ENCODE measurements at regions not wholly inside any gene's neighbourhood (a gene's known extent, or its start where the extent isn't known, plus 50 kb on each side); places are given as distances from the start of the nearest gene placed in this dataset.

GRCh38 chr14:25677111-25677510, 627.2 kb upstream of the STXBP6 start:
- Histone ChIP-seq H4K20me1 (ENCODE audit: insufficient read depth, low read length) (no peaks in the 10 kb centered on the region), H3K27ac (ENCODE audit: low read depth, low read length) (no peak overlapping the region), H3K9me3 (ENCODE audit: insufficient read depth, low read depth, low read length) (no peaks in the 10 kb centered on the region), H3K4me3 (ENCODE audit: insufficient read depth, low read depth, low read length) (no peak overlapping the region), H3K79me2 (ENCODE audit: insufficient read depth, low read length) (no peaks in the 10 kb centered on the region), H3K27me3 (ENCODE audit: insufficient read depth, low read length) (no peaks in the 10 kb centered on the region), H2AFZ (ENCODE audit: low read depth, low read length) (no peak overlapping the region), H3K4me2 (ENCODE audit: low read length) (no peak overlapping the region), H3K36me3 (ENCODE audit: insufficient read depth, low read length) (no peaks in the 10 kb centered on the region), H3K4me1 (ENCODE audit: insufficient read depth, low read length) (no peaks in the 10 kb centered on the region), H3K9ac (ENCODE audit: low read length) (no peak overlapping the region)
- Mint-ChIP-seq H3K4me3 (ENCODE audit: unreplicated experiment) (no peak overlapping the region), H3K27me3 (ENCODE audit: low read depth, unreplicated experiment) (peaks cover 2% of the 10 kb centered on the region), H3K9me3 (ENCODE audit: unreplicated experiment) (peaks cover 4% of the 10 kb centered on the region), H3K36me3 (ENCODE audit: low read depth, unreplicated experiment) (no peaks in the 10 kb centered on the region), H3K4me1 (ENCODE audit: low read depth, unreplicated experiment) (no peaks in the 10 kb centered on the region), H3K27ac (ENCODE audit: unreplicated experiment) (no peak overlapping the region)
- DNase-seq (ENCODE audit: low read depth) (no peak), FAIRE-seq (no peak)
- TF ChIP-seq EZH2 (IDR thresholded peaks at IDR 0.05; ENCODE audit: insufficient read depth, low read length) = no peak
- TF ChIP-seq CTCF (IDR thresholded peaks at IDR 0.05; ENCODE audit: insufficient read depth, low read depth, low read length) = no peak

- Mint-ChIP-seq H3K4me3 (ENCODE audit: unreplicated experiment) (no peak overlapping the region), H3K27ac (ENCODE audit: unreplicated experiment) (no peak overlapping the region), H3K36me3 (ENCODE audit: low read depth, unreplicated experiment) (no peaks in the 10 kb centered on the region), H3K27me3 (ENCODE audit: low read depth, unreplicated experiment) (peaks cover 5% of the 10 kb centered on the region), H3K4me1 (ENCODE audit: low read depth, unreplicated experiment) (no peaks in the 10 kb centered on the region), H3K9me3 (ENCODE audit: unreplicated experiment) (no peaks in the 10 kb centered on the region)
- no peak for TF ChIP-seq CTCF (IDR thresholded peaks at IDR 0.05; ENCODE audit: insufficient read depth, low read depth, low read length)
- TF ChIP-seq EZH2 (IDR thresholded peaks at IDR 0.05; ENCODE audit: insufficient read depth, low read length) = no peak
- Histone ChIP-seq H2AFZ (ENCODE audit: low read depth, low read length) (no peak overlapping the region), H4K20me1 (ENCODE audit: insufficient read depth, low read length) (no peaks in the 10 kb centered on the region), H3K4me3 (ENCODE audit: insufficient read depth, low read depth, low read length) (no peak overlapping the region), H3K27ac (ENCODE audit: low read depth, low read length) (no peak overlapping the region), H3K9ac (ENCODE audit: low read length) (no peak overlapping the region), H3K9me3 (ENCODE audit: insufficient read depth, low read depth, low read length) (no peaks in the 10 kb centered on the region), H3K4me2 (ENCODE audit: low read length) (no peak overlapping the region), H3K79me2 (ENCODE audit: insufficient read depth, low read length) (no peaks in the 10 kb centered on the region), H3K4me1 (ENCODE audit: insufficient read depth, low read length) (no peaks in the 10 kb centered on the region), H3K27me3 (ENCODE audit: insufficient read depth, low read length) (no peaks in the 10 kb centered on the region), H3K36me3 (ENCODE audit: insufficient read depth, low read length) (no peaks in the 10 kb centered on the region)
- FAIRE-seq = no peak
- DNase-seq (ENCODE audit: low read depth) = no peak
These were observed 617.4 kb upstream of the STXBP6 start for GRCh38 chr14:25667387-25667786.

GRCh38 chr14:25666877-25667276, 616.9 kb upstream of the STXBP6 start:
- Mint-ChIP-seq H3K27ac (ENCODE audit: unreplicated experiment) (no peak overlapping the region), H3K9me3 (ENCODE audit: unreplicated experiment) (no peaks in the 10 kb centered on the region), H3K36me3 (ENCODE audit: low read depth, unreplicated experiment) (no peaks in the 10 kb centered on the region), H3K4me3 (ENCODE audit: unreplicated experiment) (no peak overlapping the region), H3K4me1 (ENCODE audit: low read depth, unreplicated experiment) (no peaks in the 10 kb centered on the region), H3K27me3 (ENCODE audit: low read depth, unreplicated experiment) (peaks cover 5% of the 10 kb centered on the region)
- Histone ChIP-seq H3K79me2 (ENCODE audit: insufficient read depth, low read length) (no peaks in the 10 kb centered on the region), H3K9me3 (ENCODE audit: insufficient read depth, low read depth, low read length) (no peaks in the 10 kb centered on the region), H3K4me3 (ENCODE audit: insufficient read depth, low read depth, low read length) (no peak overlapping the region), H4K20me1 (ENCODE audit: insufficient read depth, low read length) (no peaks in the 10 kb centered on the region), H3K27ac (ENCODE audit: low read depth, low read length) (no peak overlapping the region), H3K27me3 (ENCODE audit: insufficient read depth, low read length) (no peaks in the 10 kb centered on the region), H3K4me2 (ENCODE audit: low read length) (no peak overlapping the region), H3K4me1 (ENCODE audit: insufficient read depth, low read length) (no peaks in the 10 kb centered on the region), H3K9ac (ENCODE audit: low read length) (no peak overlapping the region), H3K36me3 (ENCODE audit: insufficient read depth, low read length) (no peaks in the 10 kb centered on the region), H2AFZ (ENCODE audit: low read depth, low read length) (no peak overlapping the region)
- no peak for TF ChIP-seq EZH2 (IDR thresholded peaks at IDR 0.05; ENCODE audit: insufficient read depth, low read length)
- TF ChIP-seq CTCF (IDR thresholded peaks at IDR 0.05; ENCODE audit: insufficient read depth, low read depth, low read length) = no peak
- FAIRE-seq (no peak), DNase-seq (ENCODE audit: low read depth) (no peak)

Data from astrocyte (in vitro differentiated cells and primary cell).